ENCODE measurements at regions not wholly inside any gene's neighbourhood (a gene's known extent, or its start where the extent isn't known, plus 50 kb on each side); places are given as distances from the start of the nearest gene placed in this dataset.

- no peaks in the 10 kb centered on the region for H3K36me3 ChIP-seq
- no peak for TF ChIP-seq CTCF (IDR thresholded peaks at IDR 0.05)
- intact Hi-C loops (cut with DNase I): no loop called here
- no peaks in the 10 kb centered on the region for H3K4me1 ChIP-seq
- DNase-seq (no peak), ATAC-seq (no peak)
- H3K27ac ChIP-seq: no peak overlapping the region
- H3K27me3 ChIP-seq: no peaks in the 10 kb centered on the region
- no peaks in the 10 kb centered on the region for H3K9me3 ChIP-seq
- H3K4me3 ChIP-seq: no peak overlapping the region
These were observed 182.1 kb upstream of the FBXL4 start for GRCh38 chr6:99129835-99130234.

- intact Hi-C loops (cut with DNase I): no loop called here
These were observed 174.0 kb upstream of the FBXL4 start for GRCh38 chr6:99121748-99122147.

GRCh38 chr6:99120641-99121040 lies 172.9 kb upstream of the FBXL4 start:
- H3K27me3 ChIP-seq: peaks cover 4% of the 10 kb centered on the region
- ATAC-seq: no peak

More at GRCh38 chr6:99121748-99122147, 174.0 kb upstream of the FBXL4 start:
- Histone ChIP-seq H3K27me3 (peaks cover 4% of the 10 kb centered on the region), H3K9me3 (no peaks in the 10 kb centered on the region), H3K27ac (no peak overlapping the region), H3K4me1 (no peaks in the 10 kb centered on the region), H3K4me3 (no peak overlapping the region), H3K36me3 (no peaks in the 10 kb centered on the region)
- DNase-seq (no peak), ATAC-seq (no peak)
- TF ChIP-seq CTCF (IDR thresholded peaks at IDR 0.05): no peak

GRCh38 chr6:99119109-99120031 lies 171.6 kb upstream of the FBXL4 start:
- no peaks in the 10 kb centered on the region for H3K4me1 ChIP-seq
- DNase-seq (no peak), ATAC-seq (peak; percentile 54)
- no peak overlapping the region for H3K4me3 ChIP-seq
- H3K36me3 ChIP-seq: no peaks in the 10 kb centered on the region
- H3K27ac ChIP-seq: no peak overlapping the region
- no peaks in the 10 kb centered on the region for H3K9me3 ChIP-seq
- intact Hi-C loops (cut with DNase I): no loop called here
- TF ChIP-seq CTCF (IDR thresholded peaks at IDR 0.05): peak; percentile 63
- peaks cover 4% of the 10 kb centered on the region for H3K27me3 ChIP-seq

More at GRCh38 chr6:99120641-99121040, 172.9 kb upstream of the FBXL4 start:
- TF ChIP-seq CTCF (IDR thresholded peaks at IDR 0.05): no peak
- no peaks in the 10 kb centered on the region for H3K9me3 ChIP-seq
- DNase-seq: no peak
- H3K4me3 ChIP-seq: no peak overlapping the region
- no peak overlapping the region for H3K27ac ChIP-seq
- intact Hi-C loops (cut with DNase I): no loop called here
- H3K36me3 ChIP-seq: no peaks in the 10 kb centered on the region
- H3K4me1 ChIP-seq: no peaks in the 10 kb centered on the region

GRCh38 chr6:99114769-99115406 lies 167.1 kb upstream of the FBXL4 start:
- Histone ChIP-seq H3K36me3 (no peaks in the 10 kb centered on the region), H3K9me3 (no peaks in the 10 kb centered on the region), H3K27me3 (no peaks in the 10 kb centered on the region), H3K27ac (no peak overlapping the region), H3K4me1 (no peaks in the 10 kb centered on the region), H3K4me3 (no peak overlapping the region)
- intact Hi-C loops (cut with DNase I): no loop called here
- no peak for TF ChIP-seq CTCF (IDR thresholded peaks at IDR 0.05)
- DNase-seq (no peak), ATAC-seq (no peak)
